ENCODE measurements at regions not wholly inside any gene's neighbourhood (a gene's known extent, or its start where the extent isn't known, plus 50 kb on each side); places are given as distances from the start of the nearest gene placed in this dataset.

DNA sequence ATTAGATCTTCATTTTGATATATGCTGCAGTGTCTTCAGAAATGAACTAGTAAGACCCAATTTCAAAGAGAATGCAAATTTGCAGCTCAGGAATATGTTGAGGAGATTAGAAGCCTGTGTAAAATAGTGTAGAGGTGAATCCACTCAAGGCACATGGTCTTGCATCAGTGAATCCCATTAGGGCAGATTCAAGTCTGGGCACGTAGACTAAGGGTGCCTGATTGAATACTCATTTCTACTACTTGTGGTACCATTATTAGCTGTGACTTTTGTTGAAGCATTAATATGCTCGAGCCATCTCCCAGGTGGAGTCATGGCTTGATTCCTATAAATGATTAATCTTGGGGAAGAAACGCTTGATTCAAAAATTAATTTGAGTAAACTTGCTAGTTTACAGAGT lies 129.4 kb downstream of the AKAP11 start (continued):
- TF ChIP-seq, protein P1, sequence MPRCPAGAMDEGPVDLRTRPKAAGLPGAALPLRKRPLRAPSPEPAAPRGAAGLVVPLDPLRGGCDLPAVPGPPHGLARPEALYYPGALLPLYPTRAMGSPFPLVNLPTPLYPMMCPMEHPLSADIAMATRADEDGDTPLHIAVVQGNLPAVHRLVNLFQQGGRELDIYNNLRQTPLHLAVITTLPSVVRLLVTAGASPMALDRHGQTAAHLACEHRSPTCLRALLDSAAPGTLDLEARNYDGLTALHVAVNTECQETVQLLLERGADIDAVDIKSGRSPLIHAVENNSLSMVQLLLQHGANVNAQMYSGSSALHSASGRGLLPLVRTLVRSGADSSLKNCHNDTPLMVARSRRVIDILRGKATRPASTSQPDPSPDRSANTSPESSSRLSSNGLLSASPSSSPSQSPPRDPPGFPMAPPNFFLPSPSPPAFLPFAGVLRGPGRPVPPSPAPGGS (IDR thresholded peaks at IDR 0.05) = no peak
- no peak for TF ChIP-seq MAZ (IDR thresholded peaks at IDR 0.05; ENCODE audit: borderline replicate concordance, low read depth, low read length)

- ChIA-PET CTCF (no interaction called here), POLR2A (no interaction called here)
- no peaks in the 10 kb centered on the region for H3K9me3 ChIP-seq
- TF ChIP-seq FOXS1 (CRISPR knock-in tag; IDR thresholded peaks at IDR 0.05) = no peak
- TF ChIP-seq CEBPB (IDR thresholded peaks at IDR 0.05) = no peak
- no peak for TF ChIP-seq NPAS2 (CRISPR knock-in tag; IDR thresholded peaks at IDR 0.05; ENCODE audit: borderline replicate concordance)
- DNase-seq (ENCODE audit: low read depth in 1 of 2, low spot score in 1 of 2) = no peak
- 40% methylated on average over 9 of the region's 9 CpGs for WGBS (ENCODE audit: missing lambda C conversion rate)
- no peak overlapping the region for H3K4me2 ChIP-seq
- no peak for FAIRE-seq
- H3K4me1 ChIP-seq = no peaks in the 10 kb centered on the region
- no peak for ATAC-seq
- no peak overlapping the region for H3K27ac ChIP-seq
- H3K4me3 ChIP-seq = no peak overlapping the region
These were observed 133.9 kb downstream of the AKAP11 start for GRCh38 chr13:42405665-42406390.

DNA sequence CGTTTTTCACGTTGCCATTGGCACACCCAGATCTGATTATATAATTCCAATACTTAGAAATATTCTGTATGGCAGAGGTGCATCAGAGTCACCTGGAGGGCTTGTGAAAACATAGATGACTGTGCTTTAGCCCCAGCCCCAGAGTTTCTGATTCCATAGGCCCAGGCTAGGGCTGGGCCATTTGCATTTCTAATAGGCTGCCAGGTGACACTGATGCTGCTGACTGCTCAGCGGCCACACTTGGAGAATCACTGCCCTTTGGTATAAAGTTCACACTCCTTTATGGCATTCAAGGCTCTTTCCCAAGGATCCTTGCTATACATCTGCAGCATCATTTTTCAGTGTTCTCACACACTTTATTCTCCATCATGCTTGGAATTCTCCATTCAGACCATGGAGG lies 137.1 kb downstream of the AKAP11 start:
- ATAC-seq (no peak), DNase-seq (ENCODE audit: low read depth in 1 of 2, low spot score in 1 of 2) (no peak), FAIRE-seq (no peak)
- POLR2A ChIA-PET = no interaction called here
- no peak overlapping the region for H3K27ac ChIP-seq
- CTCF ChIA-PET = no interaction called here
- no peak overlapping the region for H3K4me3 ChIP-seq
- no peaks in the 10 kb centered on the region for H3K4me1 ChIP-seq
- TF ChIP-seq, protein P1 (IDR thresholded peaks at IDR 0.05) = no peak
- TF ChIP-seq JUN (IDR thresholded peaks at IDR 0.05) = no peak
- no peak for TF ChIP-seq ZFP36 (IDR thresholded peaks at IDR 0.05; ENCODE audit: borderline replicate concordance, partially characterized antibody)
- TF ChIP-seq, protein P2, sequence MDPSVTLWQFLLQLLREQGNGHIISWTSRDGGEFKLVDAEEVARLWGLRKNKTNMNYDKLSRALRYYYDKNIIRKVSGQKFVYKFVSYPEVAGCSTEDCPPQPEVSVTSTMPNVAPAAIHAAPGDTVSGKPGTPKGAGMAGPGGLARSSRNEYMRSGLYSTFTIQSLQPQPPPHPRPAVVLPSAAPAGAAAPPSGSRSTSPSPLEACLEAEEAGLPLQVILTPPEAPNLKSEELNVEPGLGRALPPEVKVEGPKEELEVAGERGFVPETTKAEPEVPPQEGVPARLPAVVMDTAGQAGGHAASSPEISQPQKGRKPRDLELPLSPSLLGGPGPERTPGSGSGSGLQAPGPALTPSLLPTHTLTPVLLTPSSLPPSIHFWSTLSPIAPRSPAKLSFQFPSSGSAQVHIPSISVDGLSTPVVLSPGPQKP (IDR thresholded peaks at IDR 0.05; ENCODE audit: low read depth, low read length) = no peak
- no peak for TF ChIP-seq GATA3 (IDR thresholded peaks at IDR 0.05; ENCODE audit: borderline replicate concordance)
- TF ChIP-seq, protein P3, sequence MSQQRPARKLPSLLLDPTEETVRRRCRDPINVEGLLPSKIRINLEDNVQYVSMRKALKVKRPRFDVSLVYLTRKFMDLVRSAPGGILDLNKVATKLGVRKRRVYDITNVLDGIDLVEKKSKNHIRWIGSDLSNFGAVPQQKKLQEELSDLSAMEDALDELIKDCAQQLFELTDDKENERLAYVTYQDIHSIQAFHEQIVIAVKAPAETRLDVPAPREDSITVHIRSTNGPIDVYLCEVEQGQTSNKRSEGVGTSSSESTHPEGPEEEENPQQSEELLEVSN (IDR thresholded peaks at IDR 0.05; ENCODE audit: borderline replicate concordance, low read depth) = no peak
- TF ChIP-seq FOSL2 (IDR thresholded peaks at IDR 0.05) = no peak
- no peak for TF ChIP-seq FOSL2 (CRISPR knock-in tag; IDR thresholded peaks at IDR 0.05)
- TF ChIP-seq KDM5A (IDR thresholded peaks at IDR 0.05) = no peak
- TF ChIP-seq CHD4 (IDR thresholded peaks at IDR 0.05; ENCODE audit: borderline replicate concordance) = no peak
- no peak for TF ChIP-seq ZSCAN20 (CRISPR knock-in tag; IDR thresholded peaks at IDR 0.05)
- TF ChIP-seq HOXB13 (CRISPR knock-in tag; IDR thresholded peaks at IDR 0.05; ENCODE audit: low read depth) = no peak
- TF ChIP-seq CEBPB (IDR thresholded peaks at IDR 0.05) = no peak
- TF ChIP-seq KDM1A (IDR thresholded peaks at IDR 0.05; ENCODE audit: low read depth) = no peak
- TF ChIP-seq RFX5 (IDR thresholded peaks at IDR 0.05) = no peak
- TF ChIP-seq MAFK (IDR thresholded peaks at IDR 0.05; ENCODE audit: partially characterized antibody) = no peak
- TF ChIP-seq SMC3 (IDR thresholded peaks at IDR 0.05) = no peak
- no peak for TF ChIP-seq CBX8 (IDR thresholded peaks at IDR 0.05)
- TF ChIP-seq FOXS1 (CRISPR knock-in tag; IDR thresholded peaks at IDR 0.05) = no peak
- TF ChIP-seq JUNB (IDR thresholded peaks at IDR 0.05) = no peak
- TF ChIP-seq EHMT2 (IDR thresholded peaks at IDR 0.05; ENCODE audit: low read depth) = no peak
- whole genome bisulfite sequencing (ENCODE audit: missing lambda C conversion rate) = 21% methylated on average over 3 of the region's 3 CpGs
- H3K4me2 ChIP-seq = no peak overlapping the region
- no peaks in the 10 kb centered on the region for H3K9me3 ChIP-seq
